ENCODE measurements at regions not wholly inside any gene's neighbourhood (a gene's known extent, or its start where the extent isn't known, plus 50 kb on each side); places are given as distances from the start of the nearest gene placed in this dataset.
"Not testable (repeated sequence)": the region's sequence is repeated elsewhere in the genome, so short reads cannot be mapped to it uniquely, and the experiment has no call there.

- DNase-seq: no peak
These were observed 89.4 kb downstream of the ZNF675 start for GRCh38 chr19:23597661-23598060.

DNA sequence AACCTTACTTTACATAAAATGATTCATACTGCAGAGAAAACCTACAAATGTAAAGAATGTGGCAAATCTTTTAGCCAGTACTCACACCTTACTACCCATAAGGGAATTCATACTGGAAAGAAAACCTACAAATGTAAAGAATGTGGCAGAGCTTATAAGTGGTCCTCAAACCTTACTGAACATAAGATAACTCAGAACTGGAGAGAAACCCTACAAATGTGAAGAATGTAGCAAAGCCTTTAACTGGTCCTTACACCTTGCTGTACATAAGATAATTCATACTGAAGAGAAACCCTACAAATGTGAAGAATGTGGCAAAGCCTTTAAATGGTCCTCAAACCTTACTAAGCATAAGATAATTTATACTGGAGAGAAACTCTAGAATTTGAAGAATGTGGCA lies 90.1 kb downstream of the ZNF675 start:
- no peak for DNase-seq

DNA sequence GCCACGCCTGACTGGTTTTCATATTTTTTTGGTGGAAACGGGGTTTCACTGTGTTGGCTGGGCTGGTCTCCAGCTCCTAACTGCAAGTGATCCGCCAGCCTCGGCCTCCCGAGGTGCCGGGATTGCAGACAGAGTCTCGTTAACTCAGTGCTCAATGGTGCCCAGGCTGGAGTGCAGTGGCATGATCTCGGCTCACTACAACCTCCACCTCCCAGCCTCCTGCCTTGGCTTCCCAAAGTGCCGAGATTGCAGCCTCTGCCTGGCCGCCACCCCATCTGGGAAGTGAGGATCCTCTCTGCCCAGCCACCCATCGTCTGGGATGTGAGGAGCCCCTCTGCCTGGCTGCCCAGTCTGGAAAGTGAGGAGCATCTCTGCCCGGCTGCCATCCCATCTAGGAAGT lies 92.7 kb downstream of the ZNF675 start:
- DNase-seq: not testable (repeated sequence)

GRCh38 chr19:23587546-23587945 lies 99.5 kb downstream of the ZNF675 start:
- no peak for DNase-seq

DNA sequence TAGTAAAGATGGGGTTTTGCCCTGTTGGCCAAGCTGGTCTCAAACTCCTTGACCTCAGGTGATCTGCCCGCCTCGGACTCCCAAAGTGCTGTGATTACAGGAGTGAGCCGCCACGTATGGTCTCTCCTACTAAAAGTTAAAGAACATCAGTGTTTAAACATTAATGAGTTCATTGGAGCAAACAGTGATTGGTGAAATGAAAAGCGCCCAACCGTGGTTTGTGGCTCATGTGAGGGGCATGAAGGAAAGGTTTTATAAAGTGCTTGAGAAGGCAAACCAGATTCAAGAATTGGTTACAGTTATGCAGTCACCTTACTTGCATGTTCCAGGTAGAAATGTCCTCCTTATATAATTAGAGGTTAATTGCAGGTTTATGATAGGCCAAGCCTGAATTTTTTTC lies 109.5 kb downstream of the ZNF675 start:
- no peak for DNase-seq

GRCh38 chr19:23571175-23571574 lies 115.8 kb downstream of the ZNF675 start:
- no peak for DNase-seq

GRCh38 chr19:23568116-23568515 lies 118.9 kb downstream of the ZNF675 start:
- not testable (repeated sequence) for DNase-seq

DNA sequence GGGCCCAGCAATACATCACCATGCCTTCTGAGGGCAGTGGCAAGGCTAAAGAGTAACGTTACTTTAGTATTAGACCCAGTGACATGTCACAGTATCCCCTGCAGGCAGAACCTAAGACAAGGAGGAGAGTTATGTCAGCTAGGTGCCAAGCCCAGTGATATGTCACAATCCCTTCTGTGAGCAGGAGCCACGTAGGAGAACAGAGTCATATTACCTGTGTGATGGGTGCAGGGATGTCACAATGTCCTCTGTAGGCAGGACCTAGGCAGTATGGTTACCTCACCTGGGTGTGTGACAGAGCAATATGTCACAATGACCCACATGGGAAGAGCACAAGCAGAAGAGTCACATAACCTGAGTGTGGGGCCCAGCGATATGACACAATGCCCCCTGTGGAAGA lies 121.8 kb downstream of the ZNF675 start:
- no peak for DNase-seq

GRCh38 chr19:23563326-23563725 lies 123.7 kb downstream of the ZNF675 start:
- no peak for DNase-seq

DNA sequence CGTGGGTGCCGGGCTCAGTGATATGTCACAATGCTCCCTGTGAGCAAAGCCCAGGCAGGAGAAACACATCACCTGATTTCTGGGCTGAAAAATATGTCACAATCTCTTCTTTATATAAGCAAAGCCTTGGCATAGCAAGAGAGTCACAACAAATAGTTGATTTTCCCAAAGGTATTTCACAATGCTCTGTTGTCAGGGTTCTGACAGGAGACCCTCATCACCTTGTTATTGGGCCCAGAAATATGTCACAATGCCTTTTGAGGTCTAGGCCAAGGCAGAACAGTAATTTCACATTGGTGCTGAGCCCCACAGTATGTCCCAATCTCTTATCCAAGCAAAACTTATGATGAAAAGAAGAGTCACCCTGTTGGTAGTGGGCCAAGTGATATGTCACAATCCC lies 125.7 kb downstream of the ZNF675 start:
- no peak for DNase-seq

- DNase-seq: no peak
These were observed 127.0 kb downstream of the ZNF675 start for GRCh38 chr19:23560051-23560450.

DNA sequence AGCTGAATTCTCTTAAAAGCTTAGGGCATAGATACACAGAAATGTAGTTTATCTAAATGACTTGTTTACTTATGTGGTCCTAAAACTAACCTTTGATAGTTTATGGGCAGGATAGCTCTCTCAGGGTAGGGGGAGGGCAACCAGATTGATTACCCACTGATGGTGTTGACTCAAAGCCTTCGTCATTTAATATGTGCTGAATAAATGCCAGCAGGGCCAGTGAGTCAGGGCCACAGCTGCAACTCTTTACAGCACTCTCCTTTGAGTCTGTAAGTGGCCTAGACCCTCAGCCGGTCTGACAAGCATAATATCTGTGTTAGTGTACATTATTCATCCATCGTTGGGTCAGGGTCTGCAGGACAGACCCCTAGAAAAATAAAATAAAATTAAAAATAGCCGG lies 128.5 kb downstream of the ZNF675 start:
- DNase-seq: no peak

DNA sequence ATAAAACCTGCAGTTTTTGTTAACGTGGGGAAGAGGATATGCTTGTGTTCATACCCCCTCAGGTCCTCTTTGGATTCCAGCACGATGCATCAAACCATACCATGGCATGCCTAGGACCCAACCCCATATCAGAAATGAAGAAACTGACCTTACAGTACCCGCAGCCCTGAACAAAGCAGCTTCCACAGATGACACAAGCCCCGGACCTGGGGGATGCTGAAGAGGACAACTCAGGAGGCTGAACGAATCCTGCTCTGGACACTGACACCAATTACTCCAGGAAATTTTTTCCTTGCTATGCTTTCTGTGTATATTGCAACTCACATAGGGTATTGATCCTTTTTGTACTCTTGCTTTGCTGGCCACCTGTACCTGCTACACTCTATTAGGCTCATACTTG lies 129.6 kb downstream of the ZNF675 start:
- no peak for DNase-seq

DNA sequence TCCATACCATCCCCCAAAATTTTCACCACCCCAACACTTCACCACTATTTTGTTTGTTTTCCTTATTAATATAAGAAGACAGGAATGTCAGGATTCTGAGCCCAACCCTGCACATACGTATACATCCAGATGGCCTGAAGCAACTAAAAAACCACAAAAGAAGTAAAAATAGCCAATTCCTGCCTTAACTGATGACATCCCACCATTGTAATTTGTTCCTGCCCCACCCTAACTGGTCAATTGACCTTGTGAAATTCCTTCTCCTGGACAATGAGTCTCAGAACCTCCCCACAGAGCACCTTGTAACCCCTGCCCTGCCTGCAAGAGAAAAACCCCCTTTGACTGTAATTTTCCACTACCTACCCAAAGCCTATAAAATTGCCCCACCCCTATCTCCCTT lies 132.5 kb downstream of the ZNF675 start:
- DNase-seq: no peak

- DNase-seq: not testable (repeated sequence)
These were observed 136.9 kb downstream of the ZNF675 start for GRCh38 chr19:23550102-23550501.

DNA sequence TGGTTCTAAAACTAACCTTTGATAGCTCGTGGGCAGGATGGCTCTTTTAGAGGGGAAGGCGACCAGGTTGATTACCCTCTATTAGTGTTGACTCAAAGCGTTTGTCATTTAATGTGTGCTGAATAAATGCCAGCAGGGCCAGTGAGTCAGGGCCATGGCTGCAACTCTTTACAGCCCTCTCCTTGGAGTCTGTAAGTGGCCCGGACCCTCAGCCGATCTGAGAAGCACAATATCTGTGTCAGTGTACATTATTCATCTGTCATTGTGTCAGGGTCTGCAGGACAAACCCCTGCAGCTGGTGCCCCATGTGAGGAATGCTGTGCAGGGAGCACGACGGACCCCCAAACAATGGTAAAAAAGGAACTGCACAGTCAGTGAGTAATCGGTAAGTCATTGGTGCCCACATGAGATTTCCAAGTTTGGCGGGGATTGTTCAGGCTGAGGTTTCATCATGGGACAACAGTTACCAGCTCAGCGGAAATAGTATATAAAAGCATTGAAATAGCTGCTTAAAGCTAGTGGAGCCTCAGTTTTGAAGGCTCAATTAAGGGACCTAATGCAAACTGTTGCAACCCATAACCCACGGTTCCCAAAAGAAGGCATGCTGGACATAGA lies 139.1 kb downstream of the ZNF675 start:
- no peak for DNase-seq

DNA sequence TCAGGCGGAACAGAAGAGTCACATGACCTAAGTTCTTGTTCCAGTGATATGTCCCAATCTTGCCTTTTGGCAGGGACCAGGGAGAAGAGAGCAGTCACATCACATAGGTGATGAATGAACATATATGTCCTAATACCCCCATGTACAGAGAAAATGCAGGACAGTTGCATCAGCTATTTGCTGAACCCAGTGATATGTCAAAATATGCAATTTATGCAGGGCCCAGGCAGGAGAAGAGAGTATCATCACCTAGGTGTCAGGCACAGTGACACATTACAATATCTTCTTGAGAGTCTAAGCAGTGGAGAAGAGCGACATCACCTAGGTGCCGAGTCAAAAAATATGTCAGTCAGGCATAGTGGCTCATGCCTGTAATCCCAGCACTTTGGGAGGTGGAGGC lies 139.9 kb downstream of the ZNF675 start:
- no peak for DNase-seq

GRCh38 chr19:23543351-23543750 lies 143.7 kb downstream of the ZNF675 start:
- DNase-seq: no peak

DNA sequence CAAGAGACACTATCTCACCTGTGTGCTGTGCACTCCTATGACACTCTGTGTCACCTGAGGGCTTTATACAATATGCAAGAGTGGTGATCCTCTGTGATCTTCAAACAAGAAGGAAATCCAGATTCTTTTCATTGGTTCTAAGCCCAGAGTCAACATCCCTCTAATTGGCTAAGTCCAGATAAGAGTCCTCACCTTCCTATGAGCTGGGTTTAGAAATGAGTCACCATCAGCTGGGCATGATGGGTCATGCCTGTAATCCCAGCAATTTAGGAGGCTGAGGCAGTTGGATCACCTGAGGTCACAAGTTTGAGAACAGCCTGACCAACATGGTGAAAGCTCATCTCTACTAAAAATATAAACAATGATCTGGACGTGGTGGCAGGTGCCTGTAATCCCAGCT lies 144.4 kb downstream of the ZNF675 start:
- no peak for DNase-seq

DNA sequence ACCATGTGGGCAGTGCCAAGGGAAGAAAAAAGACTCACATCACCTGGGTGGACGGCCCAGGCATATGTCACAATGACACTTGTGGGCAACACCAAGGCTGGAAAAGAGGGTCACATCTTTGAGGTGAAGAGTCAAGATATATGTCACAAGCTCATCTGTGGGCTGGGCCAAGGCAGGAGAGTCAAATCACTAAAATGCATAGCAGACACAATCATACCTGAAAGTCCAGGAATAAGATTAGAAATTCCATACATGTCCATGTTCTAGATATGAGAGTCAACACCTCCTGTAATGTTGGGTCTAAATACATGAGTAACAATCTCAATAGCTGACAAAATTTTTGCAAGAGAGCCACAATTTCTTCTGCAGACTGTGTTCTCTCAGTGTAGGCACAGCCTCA lies 145.0 kb downstream of the ZNF675 start:
- DNase-seq: no peak

- not testable (repeated sequence) for DNase-seq
These were observed 144.9 kb upstream of the ZNF91 start for GRCh38 chr19:23540180-23540579.

- DNase-seq: no peak
These were observed 144.2 kb upstream of the ZNF91 start for GRCh38 chr19:23539499-23539898.

DNA sequence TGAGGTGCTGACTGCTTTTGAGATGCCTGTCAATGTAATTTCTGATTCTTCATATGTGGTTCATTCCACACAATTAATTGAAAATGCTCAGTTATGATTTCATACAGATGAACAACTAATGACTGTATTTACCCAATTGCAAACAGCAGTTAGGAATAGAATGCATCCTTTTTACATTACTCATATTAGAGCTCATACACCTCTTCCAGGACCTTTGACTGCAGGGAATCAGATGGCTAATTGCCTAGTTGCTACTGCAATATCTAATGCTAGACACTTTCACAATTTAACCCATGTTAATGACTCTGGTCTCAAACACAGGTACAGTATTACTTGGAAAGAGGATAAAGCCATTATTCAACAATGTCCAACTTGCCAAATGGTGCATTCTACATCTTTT lies 141.9 kb upstream of the ZNF91 start:
- DNase-seq: not testable (repeated sequence)

- not testable (repeated sequence) for DNase-seq
These were observed 141.1 kb upstream of the ZNF91 start for GRCh38 chr19:23536341-23536740.

GRCh38 chr19:23535901-23536300 lies 140.6 kb upstream of the ZNF91 start:
- DNase-seq: not testable (repeated sequence)

- DNase-seq: not testable (repeated sequence)
These were observed 138.2 kb upstream of the ZNF91 start for GRCh38 chr19:23533441-23533840.
